Trophoblast cell (in vitro differentiated cells and primary cell): ENCODE measurements at regions not wholly inside any gene's neighbourhood (a gene's known extent, or its start where the extent isn't known, plus 50 kb on each side); places are given as distances from the start of the nearest gene placed in this dataset.

Experiments
- DNase-seq, 2 donors: peaks; one replicate each; pipeline ENCODE4 v3.0.0-alpha.2; 2016
- H2AFZ ChIP-seq: 2 replicates; pipeline ENCODE4 v1.6.1; 2013; ENCODE audit warnings: low read length, moderate library complexity, mild to moderate bottlenecking; ENCODE audit not compliant: insufficient read depth, poor library complexity
- H2AK5ac ChIP-seq: 2 replicates; pipeline ENCODE4 v1.6.1; 2013; ENCODE audit warnings: mild to moderate bottlenecking, low read length
- H2BK120ac ChIP-seq: 2 replicates; pipeline ENCODE4 v1.6.1; 2013; ENCODE audit warnings: low read length, mild to moderate bottlenecking, moderate library complexity; ENCODE audit not compliant: insufficient read depth, poor library complexity
- H2BK12ac ChIP-seq: 2 replicates; pipeline ENCODE4 v1.6.1; 2013; ENCODE audit warnings: mild to moderate bottlenecking, low read length, moderate library complexity
- H2BK5ac ChIP-seq: 2 replicates; pipeline ENCODE4 v1.6.1; 2013; ENCODE audit warnings: low read length, low read depth, moderate library complexity, mild to moderate bottlenecking; ENCODE audit not compliant: poor library complexity
- H3K14ac ChIP-seq: 2 replicates; pipeline ENCODE4 v1.6.1; 2013; ENCODE audit warnings: mild to moderate bottlenecking, low read length
- H3K18ac ChIP-seq: 2 replicates; pipeline ENCODE4 v1.6.1; 2013; ENCODE audit warnings: mild to moderate bottlenecking, low read length
- H3K23ac ChIP-seq: 2 replicates; pipeline ENCODE4 v1.6.1; 2013; ENCODE audit warnings: low read length
- H3K27ac ChIP-seq: 2 replicates; pipeline ENCODE4 v1.5.1; 2013; ENCODE audit warnings: low read depth, mild to moderate bottlenecking, inconsistent platforms, low read length, moderate library complexity
- H3K27me3 ChIP-seq: 2 replicates; pipeline ENCODE4 v1.6.1; 2013; ENCODE audit warnings: inconsistent platforms, mild to moderate bottlenecking, low read length, moderate library complexity; ENCODE audit not compliant: insufficient read depth
- H3K36me3 ChIP-seq, 2 experiments: 1 replicate in 1 of 2; 2 replicates in 1 of 2; pipeline ENCODE4 v1.6.1; 2013; ENCODE audit warnings: low read length in 2 of 2, mild to moderate bottlenecking in 2 of 2, moderate library complexity in 1 of 2; ENCODE audit not compliant: insufficient read depth in 2 of 2, control insufficient read depth in 1 of 2
- H3K4ac ChIP-seq: 2 replicates; pipeline ENCODE4 v1.6.1; 2013; ENCODE audit warnings: low read depth, mild to moderate bottlenecking, low read length, moderate library complexity
- H3K4me1 ChIP-seq, 2 experiments: 1 replicate in 1 of 2; 2 replicates in 1 of 2; pipeline ENCODE4 v1.6.1; 2013; ENCODE audit warnings: low read length in 2 of 2, mild to moderate bottlenecking in 2 of 2, moderate library complexity in 1 of 2; ENCODE audit not compliant: insufficient read depth in 2 of 2, control insufficient read depth in 1 of 2
- H3K4me2 ChIP-seq: 2 replicates; pipeline ENCODE4 v1.6.1; 2013; ENCODE audit warnings: inconsistent platforms, mild to moderate bottlenecking, low read length, moderate library complexity
- H3K4me3 ChIP-seq: 2 replicates; pipeline ENCODE4 v1.5.1; 2013; ENCODE audit warnings: mild to moderate bottlenecking, low read depth, low read length, inconsistent platforms
- H3K79me1 ChIP-seq: one replicate; pipeline ENCODE4 v1.6.1; 2013; ENCODE audit warnings: low read length
- H3K79me2 ChIP-seq: 2 replicates; pipeline ENCODE4 v1.6.1; 2013; ENCODE audit warnings: low read length, mild to moderate bottlenecking; ENCODE audit not compliant: control insufficient read depth, insufficient read depth, poor library complexity
- H3K9ac ChIP-seq: 2 replicates; pipeline ENCODE4 v1.6.1; 2013; ENCODE audit warnings: mild to moderate bottlenecking, low read length
- H3K9me3 ChIP-seq: 2 replicates; pipeline ENCODE4 v1.6.1; 2013; ENCODE audit warnings: low read depth, mild to moderate bottlenecking, control low read depth, inconsistent platforms, low read length; ENCODE audit not compliant: insufficient read depth
- H4K12ac ChIP-seq: 2 replicates; pipeline ENCODE4 v1.6.1; 2013; ENCODE audit warnings: low read depth, mild to moderate bottlenecking, low read length, moderate library complexity
- H4K8ac ChIP-seq: 2 replicates; pipeline ENCODE4 v1.6.1; 2013; ENCODE audit warnings: low read depth, mild to moderate bottlenecking, low read length, moderate library complexity
- H4K91ac ChIP-seq: one replicate; pipeline ENCODE4 v1.6.1; 2013; ENCODE audit warnings: low read depth, mild to moderate bottlenecking, low read length, moderate library complexity
- WGBS: extraction: QIAGEN DNeasy Blood & Tissue Kit; methylation state at CpG from one replicate; pipeline ENCODE4 v1.1.7; 2013; ENCODE audit warnings: missing lambda C conversion rate; ENCODE audit not compliant: insufficient read length, insufficient coverage; ENCODE audit errors: extremely low coverage; 5-methylcytosine and 5-hydroxymethylcytosine counted together

DNA sequence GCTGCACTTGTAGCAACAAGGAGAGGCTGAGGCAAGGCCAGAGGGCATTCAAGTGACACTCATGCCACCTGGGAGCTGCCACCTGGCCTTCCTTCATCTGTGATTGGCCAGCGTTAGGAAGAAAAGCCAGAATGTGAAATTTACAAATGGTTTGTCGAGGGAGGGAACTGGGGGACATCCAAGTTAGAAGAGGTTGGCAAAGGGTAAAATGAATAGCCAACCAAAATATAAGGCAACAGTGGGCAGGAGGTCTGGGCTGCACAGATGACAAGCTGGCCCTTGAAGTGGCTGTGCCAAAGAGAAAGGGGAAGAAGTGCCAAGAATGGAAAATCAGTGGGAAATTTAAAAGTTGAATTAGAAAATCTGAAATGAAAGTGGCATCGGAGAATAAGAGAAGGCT lies 221.4 kb downstream of the C11orf91 start:
- no peak for DNase-seq
- Histone ChIP-seq H2AK5ac (no peak overlapping the region), H3K79me2 (no peaks in the 10 kb centered on the region), H3K14ac (no peak overlapping the region), H3K9me3 (no peaks in the 10 kb centered on the region), H3K27me3 (no peaks in the 10 kb centered on the region), H3K23ac (no peak overlapping the region), H3K79me1 (no peaks in the 10 kb centered on the region), H3K4me2 (no peak overlapping the region), H3K27ac (no peak overlapping the region), H4K12ac (no peak overlapping the region), H3K18ac (no peak overlapping the region), H4K8ac (no peak overlapping the region), H3K36me3 (no peaks in the 10 kb centered on the region), H3K4ac (no peak overlapping the region), H3K9ac (no peak overlapping the region), H3K4me1 (no peaks in the 10 kb centered on the region), H2BK12ac (no peak overlapping the region), H2BK5ac (no peak overlapping the region), H3K4me3 (no peak overlapping the region), H4K91ac (no peak overlapping the region), H2AFZ (no peak overlapping the region), H2BK120ac (no peak overlapping the region)
- no CpG with 5 or more reads among the region's 3 CpGs for WGBS

- WGBS = no CpG with 5 or more reads among the region's 7 CpGs
Measured at GRCh38 chr11:33478111-33478573, 221.0 kb downstream of the HIPK3 start.

DNA sequence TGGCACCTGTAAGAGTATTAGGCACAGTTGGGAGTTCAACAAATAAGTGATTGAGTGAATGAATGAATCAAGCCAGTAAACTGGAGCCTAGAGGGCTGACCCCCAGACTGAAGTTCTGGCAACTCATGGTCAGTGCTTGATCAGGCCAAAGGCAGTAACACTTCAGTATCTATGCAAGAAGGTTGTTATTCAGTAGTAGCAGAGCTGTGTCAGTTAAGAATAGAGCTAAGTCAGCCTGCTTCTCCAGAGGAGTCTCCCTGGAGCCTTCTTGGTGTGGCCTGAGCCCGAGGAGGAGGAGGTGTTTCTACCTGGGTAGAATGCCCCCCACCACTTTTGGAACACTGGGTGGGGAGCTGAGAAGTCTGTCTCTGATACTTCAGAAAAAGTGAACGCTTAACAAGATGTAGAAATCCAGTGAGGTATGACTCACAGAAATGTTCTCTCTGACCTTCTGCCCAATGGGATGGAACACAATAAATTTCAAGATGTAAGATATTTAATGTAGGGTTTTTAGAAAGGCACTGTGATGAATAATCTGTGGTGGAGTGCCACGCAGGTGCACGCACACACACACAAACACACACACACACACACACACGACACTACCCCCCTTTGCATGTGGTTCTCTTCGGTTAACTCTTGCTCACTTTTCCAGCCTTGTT lies 219.9 kb downstream of the HIPK3 start:
- no CpG with 5 or more reads among the region's 6 CpGs for WGBS
- no peak overlapping the region for H3K4me3 ChIP-seq

More at GRCh38 chr11:33478111-33478573, 221.0 kb downstream of the HIPK3 start:
- Histone ChIP-seq H3K18ac (no peak overlapping the region), H4K8ac (no peak overlapping the region), H4K91ac (no peak overlapping the region), H3K79me2 (no peaks in the 10 kb centered on the region), H3K36me3 (no peaks in the 10 kb centered on the region), H2BK120ac (no peak overlapping the region), H3K4me1 (no peaks in the 10 kb centered on the region), H3K27ac (no peak overlapping the region), H2BK12ac (no peak overlapping the region), H3K9me3 (no peaks in the 10 kb centered on the region), H3K23ac (no peak overlapping the region), H2AK5ac (no peak overlapping the region), H4K12ac (no peak overlapping the region), H2BK5ac (no peak overlapping the region), H3K79me1 (no peaks in the 10 kb centered on the region), H3K4me2 (no peak overlapping the region), H3K14ac (no peak overlapping the region), H3K4ac (no peak overlapping the region), H3K4me3 (no peak overlapping the region), H3K9ac (no peak overlapping the region), H3K27me3 (no peaks in the 10 kb centered on the region), H2AFZ (no peak overlapping the region)
- DNase-seq = no peak

GRCh38 chr11:33475993-33476392 lies 218.8 kb downstream of the HIPK3 start:
- no peak overlapping the region for H3K14ac ChIP-seq
- no peak overlapping the region for H4K12ac ChIP-seq
- no peak overlapping the region for H3K4me3 ChIP-seq
- no peak overlapping the region for H3K18ac ChIP-seq
- no CpG with 5 or more reads among the region's 5 CpGs for WGBS
- H3K36me3 ChIP-seq = no peaks in the 10 kb centered on the region
- H4K8ac ChIP-seq = no peak overlapping the region
- no peaks in the 10 kb centered on the region for H3K9me3 ChIP-seq
- DNase-seq = no peak
- H3K4me1 ChIP-seq = no peaks in the 10 kb centered on the region
- H2BK120ac ChIP-seq = no peak overlapping the region
- H3K79me2 ChIP-seq = no peaks in the 10 kb centered on the region
- no peaks in the 10 kb centered on the region for H3K79me1 ChIP-seq
- H2AK5ac ChIP-seq = no peak overlapping the region
- H2BK12ac ChIP-seq = no peak overlapping the region
- no peak overlapping the region for H2AFZ ChIP-seq
- no peak overlapping the region for H3K23ac ChIP-seq
- no peak overlapping the region for H3K27ac ChIP-seq
- no peak overlapping the region for H3K4me2 ChIP-seq
- H3K4ac ChIP-seq = no peak overlapping the region
- H4K91ac ChIP-seq = no peak overlapping the region
- no peaks in the 10 kb centered on the region for H3K27me3 ChIP-seq
- H3K9ac ChIP-seq = no peak overlapping the region
- no peak overlapping the region for H2BK5ac ChIP-seq

More for the DNA sequence above, 219.9 kb downstream of the HIPK3 start:
- Histone ChIP-seq H2BK5ac (no peak overlapping the region), H2AFZ (no peak overlapping the region), H3K9me3 (no peaks in the 10 kb centered on the region), H3K23ac (no peak overlapping the region), H3K18ac (no peak overlapping the region), H2BK12ac (no peak overlapping the region), H3K4ac (no peak overlapping the region), H4K8ac (no peak overlapping the region), H4K12ac (no peak overlapping the region), H3K79me2 (no peaks in the 10 kb centered on the region), H2BK120ac (no peak overlapping the region), H3K36me3 (no peaks in the 10 kb centered on the region), H4K91ac (no peak overlapping the region), H3K4me2 (no peak overlapping the region), H3K4me1 (no peaks in the 10 kb centered on the region), H2AK5ac (no peak overlapping the region), H3K27ac (no peak overlapping the region), H3K79me1 (no peaks in the 10 kb centered on the region), H3K14ac (no peak overlapping the region), H3K9ac (no peak overlapping the region), H3K27me3 (no peaks in the 10 kb centered on the region)
- no peak for DNase-seq
